ENCODE measurements at regions not wholly inside any gene's neighbourhood (a gene's known extent, or its start where the extent isn't known, plus 50 kb on each side); places are given as distances from the start of the nearest gene placed in this dataset.
"Not testable (repeated sequence)": the region's sequence is repeated elsewhere in the genome, so short reads cannot be mapped to it uniquely, and the experiment has no call there.

- no peaks in the 10 kb centered on the region for H3K36me3 ChIP-seq
- H3K9me3 ChIP-seq (ENCODE audit: severe bottlenecking), result no peaks in the 10 kb centered on the region
- no peak overlapping the region for H3K27ac ChIP-seq
- TF ChIP-seq, protein P1, sequence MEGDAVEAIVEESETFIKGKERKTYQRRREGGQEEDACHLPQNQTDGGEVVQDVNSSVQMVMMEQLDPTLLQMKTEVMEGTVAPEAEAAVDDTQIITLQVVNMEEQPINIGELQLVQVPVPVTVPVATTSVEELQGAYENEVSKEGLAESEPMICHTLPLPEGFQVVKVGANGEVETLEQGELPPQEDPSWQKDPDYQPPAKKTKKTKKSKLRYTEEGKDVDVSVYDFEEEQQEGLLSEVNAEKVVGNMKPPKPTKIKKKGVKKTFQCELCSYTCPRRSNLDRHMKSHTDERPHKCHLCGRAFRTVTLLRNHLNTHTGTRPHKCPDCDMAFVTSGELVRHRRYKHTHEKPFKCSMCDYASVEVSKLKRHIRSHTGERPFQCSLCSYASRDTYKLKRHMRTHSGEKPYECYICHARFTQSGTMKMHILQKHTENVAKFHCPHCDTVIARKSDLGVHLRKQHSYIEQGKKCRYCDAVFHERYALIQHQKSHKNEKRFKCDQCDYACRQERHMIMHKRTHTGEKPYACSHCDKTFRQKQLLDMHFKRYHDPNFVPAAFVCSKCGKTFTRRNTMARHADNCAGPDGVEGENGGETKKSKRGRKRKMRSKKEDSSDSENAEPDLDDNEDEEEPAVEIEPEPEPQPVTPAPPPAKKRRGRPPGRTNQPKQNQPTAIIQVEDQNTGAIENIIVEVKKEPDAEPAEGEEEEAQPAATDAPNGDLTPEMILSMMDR (IDR thresholded peaks at IDR 0.05; ENCODE audit: low read depth, low read length), result no peak
- DNase-seq, result no peak
- no peaks in the 10 kb centered on the region for H3K27me3 ChIP-seq (ENCODE audit: insufficient read depth, low read depth, severe bottlenecking)
- no peak overlapping the region for H3K4me3 ChIP-seq (ENCODE audit: low read depth, low read length)
Measured at GRCh38 chr21:41614511-41614910, 106.6 kb upstream of the TMPRSS2 start.

GRCh38 chr21:41613533-41613909, 105.6 kb upstream of the TMPRSS2 start:
- TF ChIP-seq, protein P1 (IDR thresholded peaks at IDR 0.05; ENCODE audit: low read depth, low read length), result no peak
- Histone ChIP-seq H3K36me3 (no peaks in the 10 kb centered on the region), H3K27me3 (ENCODE audit: insufficient read depth, low read depth, severe bottlenecking) (no peaks in the 10 kb centered on the region), H3K9me3 (ENCODE audit: severe bottlenecking) (no peaks in the 10 kb centered on the region), H3K27ac (no peak overlapping the region), H3K4me3 (ENCODE audit: low read depth, low read length) (no peak overlapping the region)
- DNase-seq, result no peak

DNA sequence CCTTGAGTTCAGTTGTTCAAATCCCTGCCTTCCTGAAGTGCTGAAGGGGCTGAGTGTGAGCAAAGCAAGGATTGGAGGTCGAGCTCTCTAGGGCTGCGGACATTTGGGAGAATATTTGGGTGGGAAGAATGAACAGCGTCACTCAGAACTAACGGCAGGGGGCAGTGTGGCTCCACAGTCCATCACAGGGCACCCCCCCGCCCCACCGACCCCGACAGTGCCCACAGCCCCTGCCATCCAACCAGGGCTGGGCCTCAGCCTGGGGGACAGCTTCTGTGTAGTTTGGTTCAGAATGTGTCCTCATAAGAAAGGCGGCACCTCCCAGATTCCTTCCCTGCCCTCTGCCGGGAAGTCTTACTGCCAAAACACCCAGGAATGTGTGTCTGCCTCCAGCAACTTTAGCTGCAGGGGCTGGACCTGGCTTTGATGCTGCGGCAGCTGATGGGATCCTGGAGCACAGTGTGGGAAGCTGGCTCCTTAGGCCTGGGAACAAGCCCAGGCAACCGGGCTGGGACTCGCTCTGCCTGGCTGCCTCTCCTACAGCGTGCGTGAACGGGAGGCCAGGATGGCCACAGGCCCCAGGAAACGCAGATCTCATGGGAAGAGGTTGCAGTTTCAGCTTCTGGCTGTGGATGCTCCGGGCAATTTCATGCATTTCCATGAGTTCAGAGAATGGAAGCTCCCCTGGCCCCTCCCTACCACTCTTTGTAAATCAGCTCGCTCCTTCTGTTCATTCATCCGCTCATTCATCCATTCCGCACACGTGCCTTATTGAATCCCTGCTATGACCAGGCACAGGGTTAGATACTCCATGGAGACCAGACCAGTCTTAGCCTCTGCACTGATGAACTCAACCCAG, 104.9 kb upstream of the TMPRSS2 start:
- H3K27me3 ChIP-seq (ENCODE audit: insufficient read depth, low read depth, severe bottlenecking), result no peaks in the 10 kb centered on the region
- TF ChIP-seq, protein P1 (IDR thresholded peaks at IDR 0.05; ENCODE audit: low read depth, low read length), result peak; percentile 89
- H3K4me3 ChIP-seq (ENCODE audit: low read depth, low read length), result no peak overlapping the region
- H3K36me3 ChIP-seq, result no peaks in the 10 kb centered on the region
- no peaks in the 10 kb centered on the region for H3K9me3 ChIP-seq (ENCODE audit: severe bottlenecking)
- peak; percentile 64 for DNase-seq
- no peak overlapping the region for H3K27ac ChIP-seq

GRCh38 chr21:41611966-41612606, 104.1 kb upstream of the TMPRSS2 start:
- no peaks in the 10 kb centered on the region for H3K27me3 ChIP-seq (ENCODE audit: insufficient read depth, low read depth, severe bottlenecking)
- no peak overlapping the region for H3K27ac ChIP-seq
- TF ChIP-seq, protein P1 (IDR thresholded peaks at IDR 0.05; ENCODE audit: low read depth, low read length), result peak; percentile 70
- no peaks in the 10 kb centered on the region for H3K36me3 ChIP-seq
- no peaks in the 10 kb centered on the region for H3K9me3 ChIP-seq (ENCODE audit: severe bottlenecking)
- DNase-seq, result peak; percentile 48
- H3K4me3 ChIP-seq (ENCODE audit: low read depth, low read length), result no peak overlapping the region

DNA sequence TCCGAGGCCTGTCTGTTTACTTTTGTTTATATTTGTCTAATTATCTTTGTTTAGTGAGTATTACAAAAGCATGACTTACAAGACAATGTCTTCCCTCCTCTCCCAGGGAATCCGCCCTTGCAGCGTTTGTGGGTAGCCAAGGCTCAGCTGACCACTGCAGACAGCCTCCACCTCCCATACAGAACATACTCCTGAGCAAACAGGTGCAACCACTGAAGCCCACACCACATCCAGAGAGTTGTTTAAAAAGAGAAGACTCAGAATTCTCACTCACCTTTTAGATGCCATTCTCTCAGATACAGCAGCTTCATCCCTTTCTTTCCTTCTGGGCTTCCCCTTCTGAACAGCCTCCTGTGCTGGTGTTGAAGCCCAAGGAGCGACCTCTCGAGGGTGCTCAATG, 103.5 kb upstream of the TMPRSS2 start:
- no peak overlapping the region for H3K4me3 ChIP-seq (ENCODE audit: low read depth, low read length)
- no peaks in the 10 kb centered on the region for H3K27me3 ChIP-seq (ENCODE audit: insufficient read depth, low read depth, severe bottlenecking)
- TF ChIP-seq, protein P1 (IDR thresholded peaks at IDR 0.05; ENCODE audit: low read depth, low read length), result no peak
- no peaks in the 10 kb centered on the region for H3K36me3 ChIP-seq
- H3K27ac ChIP-seq, result no peak overlapping the region
- H3K9me3 ChIP-seq (ENCODE audit: severe bottlenecking), result no peaks in the 10 kb centered on the region
- no peak for DNase-seq

- not testable (repeated sequence) for H3K4me3 ChIP-seq (ENCODE audit: low read depth, low read length); DNase-seq; H3K9me3 ChIP-seq (ENCODE audit: severe bottlenecking); H3K27ac ChIP-seq; H3K27me3 ChIP-seq (ENCODE audit: insufficient read depth, low read depth, severe bottlenecking); H3K36me3 ChIP-seq
Measured at GRCh38 chr21:41610840-41611115, 102.8 kb upstream of the TMPRSS2 start.
